GM12892 (cell line): ENCODE measurements at regions not wholly inside any gene's neighbourhood (a gene's known extent, or its start where the extent isn't known, plus 50 kb on each side); places are given as distances from the start of the nearest gene placed in this dataset.

Experiments used
- POLR2A ChIP-seq: IDR thresholded peaks from 2 replicates; pipeline ENCODE4 v1.6.1; 2011; ENCODE audit warnings: low read depth, low read length, control low read depth
- POLR2AphosphoS5 ChIP-seq: IDR thresholded peaks from 2 replicates; pipeline ENCODE4 v1.6.1; 2011; ENCODE audit warnings: low read depth, low read length, control low read depth
- TAF1 ChIP-seq: IDR thresholded peaks from 2 replicates; pipeline ENCODE4 v1.6.1; 2011; ENCODE audit warnings: low read depth, mild to moderate bottlenecking, control low read depth, low read length, borderline replicate concordance

DNA sequence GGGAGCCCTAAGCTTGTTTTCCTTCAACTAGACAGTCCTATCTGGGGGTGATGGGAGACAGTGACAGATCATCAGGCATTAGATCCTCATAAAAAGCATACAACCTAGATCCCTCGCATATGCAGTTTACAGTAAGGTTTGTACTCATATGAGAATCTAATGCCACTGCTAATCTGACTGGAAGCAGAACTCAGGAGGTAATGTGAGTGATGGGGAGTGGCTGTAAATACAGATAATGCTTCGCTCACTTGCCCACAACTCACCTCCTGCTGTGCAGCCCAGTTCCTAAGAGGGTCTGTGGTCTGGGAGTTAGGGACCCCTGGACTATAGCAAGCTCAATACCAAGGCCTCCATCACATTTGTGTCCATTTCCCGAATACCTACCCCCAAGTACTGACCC, 260.5 kb downstream of the CDK5RAP2 start:
- TF ChIP-seq POLR2A: no peak
- no peak for TF ChIP-seq POLR2AphosphoS5
- TF ChIP-seq TAF1: no peak
